ENCODE measurements at regions not wholly inside any gene's neighbourhood (a gene's known extent, or its start where the extent isn't known, plus 50 kb on each side); places are given as distances from the start of the nearest gene placed in this dataset.

DNA sequence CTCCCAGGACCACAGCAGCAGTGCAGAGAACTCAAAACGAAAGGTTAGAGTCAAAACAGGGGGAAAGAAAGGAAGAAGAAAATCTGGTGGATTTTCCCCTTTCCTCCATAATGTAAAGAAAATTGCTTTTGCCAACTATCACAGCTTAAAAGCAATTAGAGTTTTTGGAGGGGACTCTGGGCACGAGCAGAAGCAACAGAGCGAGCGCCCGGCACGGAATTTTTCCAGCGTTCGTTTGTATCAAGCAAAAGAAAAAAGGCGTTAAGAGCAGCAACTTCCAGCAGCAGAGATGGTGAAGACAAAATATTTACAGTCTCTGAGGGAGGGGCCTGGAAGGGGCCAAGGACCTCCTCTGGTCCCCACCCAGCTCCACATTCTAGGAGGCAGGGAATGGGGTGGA, 174.9 kb upstream of the LINGO1 start:
- H3K4me1 ChIP-seq (ENCODE audit: insufficient read depth, low read length) = no peaks in the 10 kb centered on the region
- ChIA-PET POLR2A (no interaction called here), CTCF (no interaction called here)
- no peak overlapping the region for H3K4me3 ChIP-seq (ENCODE audit: low read length)
- DNase-seq = no peak
- no peaks in the 10 kb centered on the region for H3K4me1 Mint-ChIP-seq
- H3K27me3 ChIP-seq (ENCODE audit: insufficient read depth, low read length, poor library complexity, severe bottlenecking) = no peaks in the 10 kb centered on the region
- H3K36me3 ChIP-seq (ENCODE audit: insufficient read depth, low read length) = no peaks in the 10 kb centered on the region
- H3K27ac ChIP-seq (ENCODE audit: low read depth, low read length) = no peak overlapping the region
- H3K9me3 ChIP-seq (ENCODE audit: low read length) = no peaks in the 10 kb centered on the region
- no peak overlapping the region for H3K27ac Mint-ChIP-seq
- H3K36me3 Mint-ChIP-seq = no peaks in the 10 kb centered on the region
- H3K4me3 Mint-ChIP-seq = peak overlapping the region in 1 of 7 donors; percentile 37
- no peaks in the 10 kb centered on the region for H3K9me3 Mint-ChIP-seq
- H3K27me3 Mint-ChIP-seq = peaks cover 4 to 7% of the 10 kb centered on the region in 2 donors

DNA sequence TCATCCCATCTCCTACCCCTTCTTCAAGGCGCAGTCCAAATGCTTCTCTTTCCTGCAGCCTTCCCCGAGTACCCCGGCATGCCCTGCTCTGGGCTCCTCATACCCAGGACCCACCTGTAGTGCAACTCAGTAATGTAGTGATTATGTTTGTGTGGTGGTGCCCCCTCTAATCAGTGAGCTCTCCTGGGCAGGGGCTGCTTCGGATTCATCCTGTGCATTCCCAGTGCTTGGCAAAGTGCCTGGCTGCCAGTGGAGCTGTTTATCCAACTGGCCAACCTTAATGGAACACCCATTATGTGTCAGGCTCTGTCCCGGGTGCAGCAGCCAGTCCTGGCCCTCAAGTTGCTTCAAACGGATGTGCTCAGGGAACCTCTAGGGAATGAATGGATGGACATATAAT, 174.4 kb upstream of the LINGO1 start:
- Mint-ChIP-seq H3K36me3 (no peaks in the 10 kb centered on the region), H3K9me3 (no peaks in the 10 kb centered on the region), H3K4me1 (no peaks in the 10 kb centered on the region), H3K27ac (no peak overlapping the region), H3K4me3 (peak overlapping the region in 1 of 7 donors; percentile 37), H3K27me3 (peaks cover 4 to 8% of the 10 kb centered on the region in 2 donors)
- no peak for DNase-seq
- Histone ChIP-seq H3K27me3 (ENCODE audit: insufficient read depth, low read length, poor library complexity, severe bottlenecking) (no peaks in the 10 kb centered on the region), H3K4me1 (ENCODE audit: insufficient read depth, low read length) (no peaks in the 10 kb centered on the region), H3K36me3 (ENCODE audit: insufficient read depth, low read length) (no peaks in the 10 kb centered on the region), H3K4me3 (ENCODE audit: low read length) (no peak overlapping the region), H3K27ac (ENCODE audit: low read depth, low read length) (no peak overlapping the region), H3K9me3 (ENCODE audit: low read length) (no peaks in the 10 kb centered on the region)
- CTCF ChIA-PET = no interaction called here
- POLR2A ChIA-PET = no interaction called here

DNA sequence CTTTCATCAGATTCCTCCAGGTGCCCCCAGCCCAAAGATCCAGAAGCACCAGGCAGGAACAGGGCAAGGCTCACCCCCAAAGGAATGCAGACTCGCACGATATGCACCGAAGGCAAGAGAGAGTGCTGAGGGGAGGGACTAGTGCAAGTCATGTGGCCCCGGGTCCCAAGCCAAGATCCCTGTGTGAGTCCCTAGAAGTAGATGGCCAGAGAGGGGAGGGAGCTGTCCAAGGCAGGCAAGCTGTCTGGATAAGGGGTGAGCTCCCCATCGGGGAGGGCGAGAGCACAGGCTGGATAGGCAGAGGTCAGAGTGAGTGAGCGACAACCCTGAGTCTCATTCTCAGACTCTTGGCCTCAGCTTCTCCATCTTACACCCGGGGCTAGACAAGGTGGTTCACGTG, 171.5 kb upstream of the LINGO1 start:
- H3K27me3 Mint-ChIP-seq = peaks cover 4 to 7% of the 10 kb centered on the region in 2 donors
- no peak overlapping the region for H3K27ac Mint-ChIP-seq
- ChIA-PET CTCF (no interaction called here), POLR2A (no interaction called here)
- Histone ChIP-seq H3K27me3 (ENCODE audit: insufficient read depth, low read length, poor library complexity, severe bottlenecking) (no peaks in the 10 kb centered on the region), H3K4me3 (ENCODE audit: low read length) (no peak overlapping the region), H3K4me1 (ENCODE audit: insufficient read depth, low read length) (no peaks in the 10 kb centered on the region), H3K36me3 (ENCODE audit: insufficient read depth, low read length) (no peaks in the 10 kb centered on the region), H3K27ac (ENCODE audit: low read depth, low read length) (peak overlapping the region; percentile 16), H3K9me3 (ENCODE audit: low read length) (no peaks in the 10 kb centered on the region)
- DNase-seq = no peak
- no peaks in the 10 kb centered on the region for H3K9me3 Mint-ChIP-seq
- H3K4me3 Mint-ChIP-seq = no peak overlapping the region
- no peaks in the 10 kb centered on the region for H3K4me1 Mint-ChIP-seq
- H3K36me3 Mint-ChIP-seq = no peaks in the 10 kb centered on the region

DNA sequence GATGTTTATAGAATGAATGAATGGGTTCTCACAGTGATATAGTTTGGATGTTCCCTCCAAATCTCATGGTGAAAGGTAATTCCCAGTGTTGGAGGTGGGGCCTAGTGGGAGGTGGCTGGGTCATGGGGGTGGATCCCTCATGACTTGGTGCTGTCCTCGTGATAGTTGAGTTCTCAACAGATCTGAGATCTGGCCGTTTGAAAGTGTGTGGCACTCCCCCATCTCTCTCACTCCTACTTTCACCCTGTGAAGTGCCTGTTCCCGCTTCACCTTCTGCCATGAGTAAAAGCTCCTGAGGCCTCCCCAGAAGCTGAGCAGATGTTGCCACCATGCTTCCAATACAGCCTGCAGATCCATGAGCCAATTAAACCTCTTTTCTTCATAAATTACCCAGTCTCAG, 170.8 kb upstream of the LINGO1 start:
- H3K9me3 Mint-ChIP-seq = no peaks in the 10 kb centered on the region
- peak overlapping the region; percentile 16 for H3K27ac ChIP-seq (ENCODE audit: low read depth, low read length)
- no peaks in the 10 kb centered on the region for H3K36me3 ChIP-seq (ENCODE audit: insufficient read depth, low read length)
- H3K27me3 ChIP-seq (ENCODE audit: insufficient read depth, low read length, poor library complexity, severe bottlenecking) = no peaks in the 10 kb centered on the region
- H3K4me3 ChIP-seq (ENCODE audit: low read length) = no peak overlapping the region
- no peaks in the 10 kb centered on the region for H3K4me1 ChIP-seq (ENCODE audit: insufficient read depth, low read length)
- no peaks in the 10 kb centered on the region for H3K9me3 ChIP-seq (ENCODE audit: low read length)
- H3K36me3 Mint-ChIP-seq = no peaks in the 10 kb centered on the region
- no peak overlapping the region for H3K4me3 Mint-ChIP-seq
- H3K4me1 Mint-ChIP-seq = no peaks in the 10 kb centered on the region
- H3K27ac Mint-ChIP-seq = no peak overlapping the region
- peaks cover 4 to 7% of the 10 kb centered on the region in 2 donors for H3K27me3 Mint-ChIP-seq
- POLR2A ChIA-PET = no interaction called here
- DNase-seq = no peak
- CTCF ChIA-PET = no interaction called here

DNA sequence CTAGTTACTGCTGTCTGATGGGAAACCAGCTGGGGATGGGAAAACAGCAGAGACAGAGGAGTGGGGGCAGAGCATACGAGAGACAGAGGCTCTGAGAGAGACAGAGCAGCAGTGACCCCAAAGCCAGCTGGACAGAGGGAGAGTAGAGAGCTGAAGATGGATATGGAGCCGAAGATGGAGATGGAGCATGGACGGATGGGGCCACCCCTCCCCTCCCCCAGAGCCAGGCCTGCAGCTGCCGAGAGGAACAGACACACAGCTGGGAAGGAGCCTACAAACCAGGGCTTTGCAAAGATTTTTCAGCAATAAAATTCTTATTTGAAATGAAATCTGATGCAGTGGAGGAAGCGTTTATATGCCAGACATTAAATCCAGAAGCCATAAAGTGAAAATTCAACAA, 167.6 kb upstream of the LINGO1 start:
- H3K27me3 Mint-ChIP-seq = peaks cover 6 to 9% of the 10 kb centered on the region in 2 donors
- no peaks in the 10 kb centered on the region for H3K36me3 ChIP-seq (ENCODE audit: insufficient read depth, low read length)
- ChIA-PET CTCF (no interaction called here), POLR2A (no interaction called here)
- H3K9me3 Mint-ChIP-seq = no peaks in the 10 kb centered on the region
- no peaks in the 10 kb centered on the region for H3K4me1 ChIP-seq (ENCODE audit: insufficient read depth, low read length)
- no peak overlapping the region for H3K4me3 ChIP-seq (ENCODE audit: low read length)
- no peaks in the 10 kb centered on the region for H3K9me3 ChIP-seq (ENCODE audit: low read length)
- H3K4me3 Mint-ChIP-seq = no peak overlapping the region
- H3K27ac Mint-ChIP-seq = no peak overlapping the region
- H3K4me1 Mint-ChIP-seq = peaks cover 0 to 7% (median 5%) of the 10 kb centered on the region in 3 donors
- no peaks in the 10 kb centered on the region for H3K36me3 Mint-ChIP-seq
- H3K27ac ChIP-seq (ENCODE audit: low read depth, low read length) = no peak overlapping the region
- H3K27me3 ChIP-seq (ENCODE audit: insufficient read depth, low read length, poor library complexity, severe bottlenecking) = no peaks in the 10 kb centered on the region
- DNase-seq = no peak

DNA sequence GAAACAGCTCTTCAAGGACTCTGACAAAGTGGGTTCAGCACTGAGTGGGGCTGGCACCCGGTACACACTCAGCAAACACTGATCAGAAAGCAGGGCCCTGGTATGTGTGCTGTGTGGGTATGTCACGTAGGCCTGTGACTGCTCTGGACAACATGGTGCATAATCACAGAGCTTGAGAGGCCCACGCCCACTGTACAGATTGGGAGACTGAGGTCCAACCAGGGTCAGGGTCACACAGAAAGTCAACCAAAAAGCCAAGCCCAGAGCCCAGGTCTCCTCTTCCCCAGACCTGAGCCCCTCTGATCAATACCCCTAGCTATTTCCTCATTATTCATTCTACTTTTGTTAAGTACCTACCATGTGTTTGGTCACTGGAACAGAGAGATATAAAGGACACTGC, 166.1 kb upstream of the LINGO1 start:
- no peak for DNase-seq
- Histone ChIP-seq H3K4me3 (ENCODE audit: low read length) (no peak overlapping the region), H3K9me3 (ENCODE audit: low read length) (no peaks in the 10 kb centered on the region), H3K4me1 (ENCODE audit: insufficient read depth, low read length) (no peaks in the 10 kb centered on the region), H3K36me3 (ENCODE audit: insufficient read depth, low read length) (no peaks in the 10 kb centered on the region), H3K27me3 (ENCODE audit: insufficient read depth, low read length, poor library complexity, severe bottlenecking) (no peaks in the 10 kb centered on the region), H3K27ac (ENCODE audit: low read depth, low read length) (no peak overlapping the region)
- H3K4me1 Mint-ChIP-seq = peaks cover 0 to 7% (median 5%) of the 10 kb centered on the region in 3 donors
- peak overlapping the region in 1 of 7 donors; percentile 27 for H3K4me3 Mint-ChIP-seq
- H3K36me3 Mint-ChIP-seq = no peaks in the 10 kb centered on the region
- peaks cover 8 to 11% of the 10 kb centered on the region in 2 donors for H3K27me3 Mint-ChIP-seq
- POLR2A ChIA-PET = no interaction called here
- CTCF ChIA-PET = no interaction called here
- no peak overlapping the region for H3K27ac Mint-ChIP-seq
- no peaks in the 10 kb centered on the region for H3K9me3 Mint-ChIP-seq

DNA sequence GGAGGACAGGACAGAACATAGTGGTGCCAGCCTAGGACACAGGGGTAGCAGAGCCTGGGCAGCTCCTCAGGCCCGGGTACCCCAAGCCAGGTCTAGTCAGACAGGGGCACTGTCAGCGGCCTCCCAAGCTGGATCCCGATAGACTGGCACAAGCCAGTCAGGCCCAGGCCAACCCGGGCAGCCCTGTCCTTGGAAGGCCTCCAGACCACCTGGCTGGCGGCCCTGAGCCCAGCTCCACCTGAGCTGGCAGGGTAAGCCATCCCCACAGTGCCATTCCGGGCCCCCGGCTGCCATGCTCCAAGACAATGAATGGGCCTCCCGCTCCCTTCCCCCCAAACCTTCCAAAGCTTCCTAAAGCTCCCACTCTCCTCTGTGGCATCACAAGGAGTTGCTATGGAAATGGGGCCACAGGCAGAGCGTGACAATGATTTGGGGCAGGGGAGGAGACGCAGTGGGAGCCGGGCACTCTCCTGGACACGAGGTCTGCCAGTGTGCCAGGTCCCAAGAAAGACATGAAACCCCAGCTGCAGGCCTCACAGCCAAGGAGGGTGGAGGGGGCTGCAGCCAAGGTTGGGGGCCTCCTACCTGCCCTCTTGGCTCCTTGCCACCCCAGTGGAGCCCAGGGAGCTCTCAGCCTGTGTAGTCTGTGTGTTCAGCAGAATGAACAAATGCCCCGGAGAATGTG, 165.6 kb upstream of the LINGO1 start:
- ChIA-PET CTCF (no interaction called here), POLR2A (no interaction called here)
- Histone ChIP-seq H3K27ac (ENCODE audit: low read depth, low read length) (no peak overlapping the region), H3K4me1 (ENCODE audit: insufficient read depth, low read length) (no peaks in the 10 kb centered on the region), H3K9me3 (ENCODE audit: low read length) (no peaks in the 10 kb centered on the region), H3K27me3 (ENCODE audit: insufficient read depth, low read length, poor library complexity, severe bottlenecking) (no peaks in the 10 kb centered on the region), H3K36me3 (ENCODE audit: insufficient read depth, low read length) (no peaks in the 10 kb centered on the region), H3K4me3 (ENCODE audit: low read length) (no peak overlapping the region)
- H3K9me3 Mint-ChIP-seq = no peaks in the 10 kb centered on the region
- H3K4me3 Mint-ChIP-seq = no peak overlapping the region
- peaks cover 11 to 12% of the 10 kb centered on the region in 2 donors for H3K27me3 Mint-ChIP-seq
- no peak for DNase-seq
- no peak overlapping the region for H3K27ac Mint-ChIP-seq
- H3K4me1 Mint-ChIP-seq = peaks cover 0 to 7% (median 5%) of the 10 kb centered on the region in 3 donors
- no peaks in the 10 kb centered on the region for H3K36me3 Mint-ChIP-seq

DNA sequence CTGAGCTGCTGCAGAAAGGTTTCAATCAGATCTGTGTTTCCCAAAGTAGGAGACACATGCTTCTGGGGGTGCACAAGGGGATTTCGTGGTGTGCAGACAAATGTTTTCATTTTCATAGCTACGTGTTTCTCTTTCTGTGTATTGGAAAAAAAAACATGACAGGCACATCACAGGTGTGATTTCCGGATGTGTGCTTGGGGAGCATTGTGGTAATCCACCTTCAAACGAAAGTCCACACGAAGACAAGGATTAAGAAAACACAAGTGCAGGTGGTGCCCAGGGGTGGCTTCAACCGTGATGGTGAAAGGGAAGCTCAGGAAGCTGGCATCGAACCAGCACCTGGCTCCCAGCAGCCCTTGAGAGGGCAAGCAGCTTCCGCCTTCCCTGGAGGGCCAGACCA, 164.6 kb upstream of the LINGO1 start:
- H3K27me3 ChIP-seq (ENCODE audit: insufficient read depth, low read length, poor library complexity, severe bottlenecking) = no peaks in the 10 kb centered on the region
- CTCF ChIA-PET = no interaction called here
- no peak for DNase-seq
- Mint-ChIP-seq H3K4me3 (no peak overlapping the region), H3K4me1 (peaks cover 0 to 7% (median 5%) of the 10 kb centered on the region in 3 donors), H3K36me3 (no peaks in the 10 kb centered on the region), H3K27ac (no peak overlapping the region), H3K9me3 (no peaks in the 10 kb centered on the region), H3K27me3 (peaks cover 10 to 15% of the 10 kb centered on the region in 2 donors)
- POLR2A ChIA-PET = no interaction called here
- no peaks in the 10 kb centered on the region for H3K4me1 ChIP-seq (ENCODE audit: insufficient read depth, low read length)
- H3K4me3 ChIP-seq (ENCODE audit: low read length) = no peak overlapping the region
- no peaks in the 10 kb centered on the region for H3K9me3 ChIP-seq (ENCODE audit: low read length)
- no peaks in the 10 kb centered on the region for H3K36me3 ChIP-seq (ENCODE audit: insufficient read depth, low read length)
- no peak overlapping the region for H3K27ac ChIP-seq (ENCODE audit: low read depth, low read length)

All from CD8-positive, alpha-beta memory T cell (primary cell).